22Rv1 (cell line): ENCODE measurements at regions not wholly inside any gene's neighbourhood (a gene's known extent, or its start where the extent isn't known, plus 50 kb on each side); places are given as distances from the start of the nearest gene placed in this dataset.

Experiments used
- ZFX ChIP-seq: fragments of 450-650 bp; IDR thresholded peaks from 2 replicates; pipeline ENCODE4 v1.6.1; 2017; ENCODE audit warnings: antibody characterized with exemption, borderline replicate concordance
- TF ChIP-seq, protein P1 (sequence below): fragments of 450-650 bp; IDR thresholded peaks from 2 replicates; pipeline ENCODE4 v1.5.1; 2017; ENCODE audit warnings: mild to moderate bottlenecking

DNA sequence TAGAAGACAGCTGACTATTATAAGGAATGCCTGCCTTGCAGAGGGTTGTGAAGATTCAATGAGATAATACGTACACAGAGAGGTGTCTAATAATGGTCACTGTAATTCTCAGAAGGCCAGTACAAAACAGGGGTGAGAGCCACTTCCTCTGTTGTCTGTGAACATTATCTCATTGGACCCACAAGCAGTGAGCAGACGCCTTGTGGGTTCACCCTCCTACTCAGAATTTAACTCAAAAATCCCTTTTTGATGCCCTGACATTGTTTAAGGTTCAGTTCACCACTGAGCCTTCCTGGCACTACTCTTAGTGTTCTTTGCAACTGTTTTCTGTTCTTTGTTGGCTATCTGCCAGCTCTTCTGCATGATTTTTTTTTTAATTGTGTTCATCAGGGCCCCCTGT is 467.4 kb downstream of the BCOR start:
- TF ChIP-seq, protein P1, sequence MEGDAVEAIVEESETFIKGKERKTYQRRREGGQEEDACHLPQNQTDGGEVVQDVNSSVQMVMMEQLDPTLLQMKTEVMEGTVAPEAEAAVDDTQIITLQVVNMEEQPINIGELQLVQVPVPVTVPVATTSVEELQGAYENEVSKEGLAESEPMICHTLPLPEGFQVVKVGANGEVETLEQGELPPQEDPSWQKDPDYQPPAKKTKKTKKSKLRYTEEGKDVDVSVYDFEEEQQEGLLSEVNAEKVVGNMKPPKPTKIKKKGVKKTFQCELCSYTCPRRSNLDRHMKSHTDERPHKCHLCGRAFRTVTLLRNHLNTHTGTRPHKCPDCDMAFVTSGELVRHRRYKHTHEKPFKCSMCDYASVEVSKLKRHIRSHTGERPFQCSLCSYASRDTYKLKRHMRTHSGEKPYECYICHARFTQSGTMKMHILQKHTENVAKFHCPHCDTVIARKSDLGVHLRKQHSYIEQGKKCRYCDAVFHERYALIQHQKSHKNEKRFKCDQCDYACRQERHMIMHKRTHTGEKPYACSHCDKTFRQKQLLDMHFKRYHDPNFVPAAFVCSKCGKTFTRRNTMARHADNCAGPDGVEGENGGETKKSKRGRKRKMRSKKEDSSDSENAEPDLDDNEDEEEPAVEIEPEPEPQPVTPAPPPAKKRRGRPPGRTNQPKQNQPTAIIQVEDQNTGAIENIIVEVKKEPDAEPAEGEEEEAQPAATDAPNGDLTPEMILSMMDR = no peak
- TF ChIP-seq ZFX = no peak
